Stomach (tissue), 8 donors: ENCODE measurements at regions not wholly inside any gene's neighbourhood (a gene's known extent, or its start where the extent isn't known, plus 50 kb on each side); places are given as distances from the start of the nearest gene placed in this dataset.
"Not testable (repeated sequence)": the region's sequence is repeated elsewhere in the genome, so short reads cannot be mapped to it uniquely, and the experiment has no call there.

Source experiments
- DNase-seq, 2 donors: peaks; one replicate each; pipeline versions ENCODE4 v3.0.0 to v3.0.0-alpha.2; 2013 to 2019
- H3K27ac ChIP-seq, 5 donors: fragments of 200-600 bp in 4 of 5; sonication (generic) in 4 of 5; one replicate each; pipeline ENCODE4 v1.5.1; 2013 to 2019; ENCODE audit warnings: mild to moderate bottlenecking in 1 of 5, moderate library complexity in 1 of 5
- H3K27me3 ChIP-seq, 3 donors: fragments of 200-600 bp; sonication (generic); one replicate each; pipeline ENCODE4 v1.5.1; 2017 to 2019; ENCODE audit warnings: mixed run types in 1 of 3
- H3K36me3 ChIP-seq, 4 donors: fragments of 200-600 bp; sonication (generic); 1 replicate in 3 of 4; 2 replicates in 1 of 4; pipeline ENCODE4 v1.5.1; 2016 to 2019
- H3K4me1 ChIP-seq, 4 donors: fragments of 200-600 bp; sonication (generic); one replicate each; pipeline ENCODE4 v1.5.1; 2016 to 2019
- H3K4me3 ChIP-seq, 4 donors: fragments of 200-600 bp; sonication (generic) in 3 of 4; one replicate each; pipeline ENCODE4 v1.5.1; 2016 to 2019; ENCODE audit warnings: mild to moderate bottlenecking in 1 of 4
- H3K9me3 ChIP-seq, 4 donors: fragments of 200-600 bp; sonication (generic); one replicate each; pipeline ENCODE4 v1.5.1; 2016 to 2019
- CTCF ChIP-seq, 7 experiments: fragments of 450-650 bp in 4 of 7; fragments of 200-600 bp in 3 of 7; sonication (generic) in 3 of 7; IDR thresholded peaks; one replicate each; pipeline ENCODE4 v1.5.1; 2016 to 2019; ENCODE audit warnings: antibody characterized with exemption in 7 of 7, control low read depth in 2 of 7, mild to moderate bottlenecking in 1 of 7
- WGBS, 5 donors: extraction: QIAGEN DNeasy Blood & Tissue Kit in 3 of 5; methylation state at CpG; one replicate each; pipeline versions ENCODE4 v1.1.5 to v1.1.7; 2013 to 2018; 5-methylcytosine and 5-hydroxymethylcytosine counted together
- intact Hi-C: fragments of 100-400 bp; cut with DNase I; formaldehyde crosslinking; loops from one replicate; pipeline ENCODE4 v1.15.1; 2023; ENCODE audit warnings: low total_unique reads
- donor health status: healthy with polysubstance abuse.
- donor health status: Bipolar disorder and iron deficiency.
- donor health status: healthy.

GRCh38 chr1:183081-183480 lies 268.4 kb downstream of the OR4F29 start:
- H3K27ac ChIP-seq, intact Hi-C loops, H3K4me3 ChIP-seq, H3K9me3 ChIP-seq, DNase-seq, H3K27me3 ChIP-seq, H3K4me1 ChIP-seq: not testable (repeated sequence)
- 92 to 98% (median 94%) methylated on average over 5 to 6 of the region's 10 CpGs; no CpG with 5 or more reads in 1 of the 5 donors for WGBS, 5 donors
- peaks cover 5 to 11% (median 8%) of the 10 kb centered on the region in 4 donors for H3K36me3 ChIP-seq

GRCh38 chr1:182631-183030 lies 268.8 kb downstream of the OR4F29 start:
- intact Hi-C loops, H3K27me3 ChIP-seq, DNase-seq, H3K4me3 ChIP-seq, H3K27ac ChIP-seq, H3K9me3 ChIP-seq, H3K4me1 ChIP-seq: not testable (repeated sequence)
- 80 to 100% (median 94%) methylated on average over 1 to 6 of the region's 7 CpGs for WGBS, 5 donors
- H3K36me3 ChIP-seq: peaks cover 5 to 11% (median 8%) of the 10 kb centered on the region in 4 donors

- H3K36me3 ChIP-seq, H3K4me3 ChIP-seq, H3K9me3 ChIP-seq, H3K27ac ChIP-seq, intact Hi-C loops, H3K4me1 ChIP-seq, H3K27me3 ChIP-seq: not testable (repeated sequence)
- peak in 1 of 7 experiments; percentile 51 for TF ChIP-seq CTCF (IDR thresholded peaks at IDR 0.05)
- WGBS, 5 donors: 78 to 86% (median 85%) methylated on average over 33 to 65 of the region's 79 CpGs
- DNase-seq: peak; percentile 61 to 91
These were observed 269.9 kb downstream of the OR4F29 start for GRCh38 chr1:181247-182216.

- H3K27me3 ChIP-seq, H3K9me3 ChIP-seq, H3K4me1 ChIP-seq, H3K27ac ChIP-seq, H3K4me3 ChIP-seq, H3K36me3 ChIP-seq, intact Hi-C loops: not testable (repeated sequence)
- 73 to 90% (median 90%) methylated on average over 10 to 28 of the region's 28 CpGs for WGBS, 5 donors
- peak; percentile 26 to 45 for DNase-seq
These were observed 270.7 kb downstream of the OR4F29 start for GRCh38 chr1:180749-181205.

- H3K4me3 ChIP-seq, H3K36me3 ChIP-seq, DNase-seq, H3K4me1 ChIP-seq, intact Hi-C loops, H3K9me3 ChIP-seq, H3K27me3 ChIP-seq, H3K27ac ChIP-seq: not testable (repeated sequence)
- 83 to 100% (median 99%) methylated on average over 2 to 3 of the region's 4 CpGs for WGBS, 5 donors
These were observed 312.6 kb downstream of the OR4F29 start for GRCh38 chr1:138842-139241.

- H3K27ac ChIP-seq, DNase-seq, H3K4me1 ChIP-seq, H3K4me3 ChIP-seq, intact Hi-C loops, H3K36me3 ChIP-seq, H3K9me3 ChIP-seq, H3K27me3 ChIP-seq: not testable (repeated sequence)
- 96 to 100% methylated on average over 5 to 7 of the region's 16 CpGs; no CpG with 5 or more reads in 3 of the 5 donors for WGBS, 5 donors
These were observed 313.8 kb downstream of the OR4F29 start for GRCh38 chr1:137664-138063.

GRCh38 chr1:136344-136932 lies 315.0 kb downstream of the OR4F29 start:
- H3K27me3 ChIP-seq, H3K9me3 ChIP-seq, H3K4me1 ChIP-seq, intact Hi-C loops, H3K4me3 ChIP-seq, DNase-seq, H3K36me3 ChIP-seq, H3K27ac ChIP-seq: not testable (repeated sequence)
- 90 to 98% (median 96%) methylated on average over 17 to 31 of the region's 34 CpGs for WGBS, 5 donors

GRCh38 chr1:134936-135335 lies 316.5 kb downstream of the OR4F29 start:
- WGBS, 5 donors: 91 to 99% (median 97%) methylated on average over 7 to 20 of the region's 21 CpGs
- H3K4me1 ChIP-seq, H3K27me3 ChIP-seq, H3K27ac ChIP-seq, H3K9me3 ChIP-seq, H3K36me3 ChIP-seq, intact Hi-C loops, H3K4me3 ChIP-seq: not testable (repeated sequence)
- DNase-seq: peak in 1 of 2 donors; percentile 0

- DNase-seq, H3K4me3 ChIP-seq, H3K4me1 ChIP-seq, H3K27me3 ChIP-seq, H3K9me3 ChIP-seq, intact Hi-C loops, H3K27ac ChIP-seq, H3K36me3 ChIP-seq: not testable (repeated sequence)
These were observed 333.0 kb downstream of the OR4F29 start for GRCh38 chr1:118440-118839.

GRCh38 chr1:115534-115933 lies 335.9 kb downstream of the OR4F29 start:
- H3K4me1 ChIP-seq, DNase-seq, H3K27me3 ChIP-seq, H3K4me3 ChIP-seq, H3K27ac ChIP-seq, intact Hi-C loops, H3K36me3 ChIP-seq, H3K9me3 ChIP-seq: not testable (repeated sequence)
- WGBS, 5 donors: 67 to 91% (median 83%) methylated on average over 1 to 2 of the region's 2 CpGs

- DNase-seq, H3K36me3 ChIP-seq, H3K27ac ChIP-seq, intact Hi-C loops, H3K9me3 ChIP-seq, H3K4me1 ChIP-seq, H3K27me3 ChIP-seq, H3K4me3 ChIP-seq: not testable (repeated sequence)
- 33% methylated on average over 1 of the region's 3 CpGs; no CpG with 5 or more reads in 4 of the 5 donors for WGBS, 5 donors
These were observed 346.7 kb downstream of the OR4F29 start for GRCh38 chr1:104776-105175.
